HCT116 (cell line): ENCODE measurements at regions not wholly inside any gene's neighbourhood (a gene's known extent, or its start where the extent isn't known, plus 50 kb on each side); places are given as distances from the start of the nearest gene placed in this dataset.

Source experiments
- ATF3 ChIP-seq: IDR thresholded peaks from 2 replicates; pipeline ENCODE4 v1.6.1; 2012
- CTCF ChIP-seq, 3 experiments: fragments of 200-600 bp in 1 of 3; sonication (generic) in 1 of 3; IDR thresholded peaks in 2 of 3; conservative IDR thresholded peaks in 1 of 3; 2 replicates each; pipeline ENCODE4 v1.5.1; 2012 to 2017; ENCODE audit warnings: low read depth in 2 of 3, low read length in 2 of 3, antibody characterized with exemption in 1 of 3, borderline replicate concordance in 1 of 3, control low read depth in 1 of 3, mild to moderate bottlenecking in 1 of 3, mixed read lengths in 1 of 3, mixed run types in 1 of 3, moderate library complexity in 1 of 3; ENCODE audit not compliant: insufficient read depth in 1 of 3
- EZH2 ChIP-seq: fragments of 200-600 bp; sonication (generic); IDR thresholded peaks from 2 replicates; pipeline ENCODE4 v1.6.1; 2017; ENCODE audit warnings: antibody characterized with exemption, mixed run types
- EZH2phosphoT487 ChIP-seq: fragments of 200-600 bp; IDR thresholded peaks from 2 replicates; pipeline ENCODE4 v1.6.1; 2018; ENCODE audit warnings: antibody characterized with exemption, borderline replicate concordance
- MAX ChIP-seq: IDR thresholded peaks from 2 replicates; pipeline ENCODE4 v1.6.1; 2012
- POLR2AphosphoS5 ChIP-seq: IDR thresholded peaks from 2 replicates; pipeline ENCODE4 v1.6.1; 2011; ENCODE audit warnings: mild to moderate bottlenecking, low read depth, low read length, moderate library complexity
- RAD21 ChIP-seq: IDR thresholded peaks from 2 replicates; pipeline ENCODE4 v1.6.1; 2012; ENCODE audit warnings: low read depth, mild to moderate bottlenecking
- YY1 ChIP-seq: IDR thresholded peaks from 2 replicates; pipeline ENCODE4 v1.6.1; 2011; ENCODE audit warnings: low read length, low read depth, moderate library complexity, mild to moderate bottlenecking; ENCODE audit not compliant: insufficient replicate concordance; ENCODE audit errors: extremely low read depth
- ZFX ChIP-seq: fragments of 450-650 bp; IDR thresholded peaks from 2 replicates; pipeline ENCODE4 v1.6.1; 2017

- TF ChIP-seq ATF3 (no peak), CTCF (IDR thresholded peaks at IDR 0.05 in 2 of 3, conservative IDR thresholded peaks at IDR 0.05 in 1 of 3; ENCODE audit: borderline replicate concordance in 1 of 3, insufficient read depth in 1 of 3, low read depth in 2 of 3, low read length in 2 of 3) (no peak), MAX (no peak), POLR2AphosphoS5 (no peak), EZH2phosphoT487 (no peak), YY1 (no peak), RAD21 (no peak), EZH2 (no peak), ZFX (no peak)
Observed at GRCh38 chr3:139248593-139249255, 95.1 kb upstream of the MRPS22 start.
